Endothelial cell of umbilical vein (primary cell): ENCODE measurements at regions not wholly inside any gene's neighbourhood (a gene's known extent, or its start where the extent isn't known, plus 50 kb on each side); places are given as distances from the start of the nearest gene placed in this dataset.

Experiments
- BruUV-seq: library from RNA; stranded (reverse); fragments of 400-500 nt; replicated peaks from 2 replicates; lab custom pipeline; 2021; lab: Mats Ljungman, UMichigan
- CTCF ChIA-PET: fragments of 300-600, 350-600 bp; sonication (Branson Sonifier 250); formaldehyde crosslinking; loops from one replicate; lab custom pipeline; 2021; ENCODE audit warnings: antibody characterized with exemption, inconsistent platforms; lab: Charles Lee
- POLR2A ChIA-PET: fragments of 300-600, 350-600 bp; sonication (Branson Sonifier 250); formaldehyde crosslinking; loops from one replicate; lab custom pipeline; 2021; ENCODE audit warnings: antibody characterized with exemption, inconsistent platforms; lab: Charles Lee
- DNase-seq: peaks from one replicate; pipeline ENCODE4 v3.0.0-alpha.2; 2011; ENCODE audit warnings: low read depth, low spot score
- FAIRE-seq: peaks from 2 replicates; lab custom pipeline; 2011; peaks lifted over from hg19 to GRCh38; lab: Jason Lieb, UNC
- H2AFZ ChIP-seq: 2 replicates; pipeline ENCODE4 v1.6.0; 2012; ENCODE audit warnings: low read depth, low read length, control low read depth, inconsistent platforms
- H3K27ac ChIP-seq: 2 replicates; pipeline ENCODE4 v1.5.1; 2011; ENCODE audit warnings: low read depth, mild to moderate bottlenecking, control low read depth, low read length, moderate library complexity; ENCODE audit not compliant: insufficient read depth
- H3K27me3 ChIP-seq, 2 experiments: 2 replicates each; pipeline versions ENCODE4 v1.6.0 to v1.6.1; 2011; ENCODE audit warnings: low read length in 2 of 2, mixed read lengths in 1 of 2; ENCODE audit not compliant: control insufficient read depth in 2 of 2, insufficient read depth in 2 of 2
- H3K36me3 ChIP-seq, 2 experiments: 2 replicates in 1 of 2; 3 replicates in 1 of 2; pipeline ENCODE4 v1.5.1; 2011; ENCODE audit warnings: low read length in 2 of 2, mild to moderate bottlenecking in 1 of 2, moderate library complexity in 1 of 2; ENCODE audit not compliant: control insufficient read depth in 2 of 2, insufficient read depth in 2 of 2; ENCODE audit errors: extremely low read depth in 1 of 2
- H3K4me1 ChIP-seq: 3 replicates; pipeline ENCODE4 v1.5.1; 2011; ENCODE audit warnings: mild to moderate bottlenecking, low read length; ENCODE audit not compliant: control insufficient read depth, insufficient read depth; ENCODE audit errors: extremely low read depth
- H3K4me2 ChIP-seq: 2 replicates; pipeline ENCODE4 v1.6.1; 2011; ENCODE audit warnings: low read length, control low read depth, mixed read lengths; ENCODE audit not compliant: insufficient read depth
- H3K4me3 ChIP-seq, 3 experiments: fragments of 200-600 bp in 1 of 3; sonication (generic), shearing (Covaris generic) in 1 of 3; replicated peaks in 1 of 3; 2 replicates each; pipeline ENCODE4 v1.5.1; 2011 to 2016; ENCODE audit warnings: control low read depth in 3 of 3, low read length in 3 of 3, mild to moderate bottlenecking in 2 of 3, inconsistent platforms in 1 of 3, low read depth in 1 of 3, moderate library complexity in 1 of 3; ENCODE audit not compliant: insufficient read depth in 1 of 3
- H3K79me2 ChIP-seq: 2 replicates; pipeline ENCODE4 v1.6.0; 2012; ENCODE audit warnings: low read length, inconsistent platforms; ENCODE audit not compliant: control insufficient read depth, insufficient read depth
- H3K9ac ChIP-seq: replicated peaks from 2 replicates; pipeline ENCODE3; 2011; ENCODE audit warnings: low read length, control low read depth; ENCODE audit not compliant: insufficient read depth; ENCODE audit errors: extremely low read depth
- H3K9me1 ChIP-seq: replicated peaks from 3 replicates; pipeline ENCODE4 v1.6.0; 2011; ENCODE audit warnings: mild to moderate bottlenecking, low read length; ENCODE audit not compliant: control insufficient read depth, insufficient read depth; ENCODE audit errors: extremely low read depth
- H3K9me3 ChIP-seq: replicated peaks from 2 replicates; pipeline ENCODE4 v1.5.1; 2012; ENCODE audit warnings: low read length, inconsistent platforms; ENCODE audit not compliant: control insufficient read depth, insufficient read depth
- H4K20me1 ChIP-seq: replicated peaks from 2 replicates; pipeline ENCODE3; 2011; ENCODE audit warnings: mild to moderate bottlenecking, low read length; ENCODE audit not compliant: control insufficient read depth, insufficient read depth; ENCODE audit errors: extremely low read depth
- EZH2 ChIP-seq: IDR thresholded peaks from 2 replicates; pipeline ENCODE4 v1.6.1; 2012; ENCODE audit warnings: borderline replicate concordance, low read depth, mild to moderate bottlenecking, moderate library complexity, low read length, inconsistent platforms; ENCODE audit not compliant: severe bottlenecking
- FOS ChIP-seq: IDR thresholded peaks from 2 replicates; pipeline ENCODE4 v1.6.1; 2011; ENCODE audit warnings: mild to moderate bottlenecking, low read length, moderate library complexity, borderline replicate concordance; ENCODE audit not compliant: insufficient read depth
- GATA2 ChIP-seq: IDR thresholded peaks from 2 replicates; pipeline ENCODE4 v1.7.0; 2011; ENCODE audit warnings: low read depth, mild to moderate bottlenecking, moderate library complexity, mixed read lengths, low read length; ENCODE audit not compliant: insufficient read length, insufficient read depth
- JUN ChIP-seq: IDR thresholded peaks from 2 replicates; pipeline ENCODE4 v1.6.1; 2011; ENCODE audit warnings: borderline replicate concordance, low read depth; ENCODE audit not compliant: insufficient read length, insufficient read depth
- MAX ChIP-seq: IDR thresholded peaks from 2 replicates; pipeline ENCODE4 v1.6.1; 2011; ENCODE audit not compliant: insufficient read depth, insufficient read length
- MYC ChIP-seq: IDR thresholded peaks from one replicate; pipeline ENCODE4 v1.6.1; 2011; ENCODE audit warnings: mild to moderate bottlenecking, low read depth, low read length
- POLR2A ChIP-seq: IDR thresholded peaks from 2 replicates; pipeline ENCODE4 v1.6.1; 2012; ENCODE audit warnings: low read depth, mild to moderate bottlenecking, control low read depth, low read length
- POLR2AphosphoS5 ChIP-seq: IDR thresholded peaks from 2 replicates; pipeline ENCODE4 v1.6.1; 2012; ENCODE audit warnings: low read depth, mild to moderate bottlenecking, control low read depth, low read length, moderate library complexity; ENCODE audit not compliant: insufficient read depth
- dilution Hi-C: fragments of 300-500 bp; cut with MboI; formaldehyde crosslinking; loops from one replicate; pipeline ENCODE4 v1.15.0; 2019; ENCODE audit warnings: low sequenced_read_pairs; ENCODE audit not compliant: extremely low pct_ligation_motif_present
- intact Hi-C: fragments of 100-400 bp; cut with micrococcal nuclease; formaldehyde crosslinking; loops from one replicate; pipeline ENCODE4 v1.10.0; 2022
- TF ChIP-seq, protein P1 (sequence below), 2 donors: IDR thresholded peaks; 1 replicate in 1 of 2; 2 replicates in 1 of 2; pipeline ENCODE4 v1.5.1; 2011; ENCODE audit warnings: low read length in 2 of 2, mild to moderate bottlenecking in 2 of 2, moderate library complexity in 2 of 2, control low read depth in 1 of 2, inconsistent platforms in 1 of 2, low read depth in 1 of 2; ENCODE audit not compliant: insufficient read depth in 1 of 2; ENCODE audit errors: extremely low read depth in 1 of 2

- Histone ChIP-seq H3K36me3 (no peaks in the 10 kb centered on the region), H3K9ac (no peak overlapping the region), H3K4me2 (no peak overlapping the region), H2AFZ (no peak overlapping the region), H3K9me3 (no peaks in the 10 kb centered on the region), H3K27ac (no peak overlapping the region), H3K9me1 (no peaks in the 10 kb centered on the region), H3K79me2 (no peaks in the 10 kb centered on the region), H3K27me3 (peaks cover 5 to 9% of the 10 kb centered on the region in 2 experiments), H3K4me1 (peaks cover 2% of the 10 kb centered on the region), H4K20me1 (no peaks in the 10 kb centered on the region), H3K4me3 (no peak overlapping the region)
- BruUV-seq: no TSS peak
- no peak for TF ChIP-seq FOS
- TF ChIP-seq MAX: no peak
- no peak for TF ChIP-seq POLR2AphosphoS5
- TF ChIP-seq JUN: no peak
- TF ChIP-seq, protein P1, sequence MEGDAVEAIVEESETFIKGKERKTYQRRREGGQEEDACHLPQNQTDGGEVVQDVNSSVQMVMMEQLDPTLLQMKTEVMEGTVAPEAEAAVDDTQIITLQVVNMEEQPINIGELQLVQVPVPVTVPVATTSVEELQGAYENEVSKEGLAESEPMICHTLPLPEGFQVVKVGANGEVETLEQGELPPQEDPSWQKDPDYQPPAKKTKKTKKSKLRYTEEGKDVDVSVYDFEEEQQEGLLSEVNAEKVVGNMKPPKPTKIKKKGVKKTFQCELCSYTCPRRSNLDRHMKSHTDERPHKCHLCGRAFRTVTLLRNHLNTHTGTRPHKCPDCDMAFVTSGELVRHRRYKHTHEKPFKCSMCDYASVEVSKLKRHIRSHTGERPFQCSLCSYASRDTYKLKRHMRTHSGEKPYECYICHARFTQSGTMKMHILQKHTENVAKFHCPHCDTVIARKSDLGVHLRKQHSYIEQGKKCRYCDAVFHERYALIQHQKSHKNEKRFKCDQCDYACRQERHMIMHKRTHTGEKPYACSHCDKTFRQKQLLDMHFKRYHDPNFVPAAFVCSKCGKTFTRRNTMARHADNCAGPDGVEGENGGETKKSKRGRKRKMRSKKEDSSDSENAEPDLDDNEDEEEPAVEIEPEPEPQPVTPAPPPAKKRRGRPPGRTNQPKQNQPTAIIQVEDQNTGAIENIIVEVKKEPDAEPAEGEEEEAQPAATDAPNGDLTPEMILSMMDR (IDR thresholded peaks at IDR 0.05; ENCODE audit: extremely low read depth in 1 of 2, insufficient read depth in 1 of 2, low read depth in 1 of 2, low read length in 2 of 2): no peak
- TF ChIP-seq EZH2: no peak
- TF ChIP-seq POLR2A: no peak
- TF ChIP-seq GATA2: no peak
- no peak for TF ChIP-seq MYC
- intact Hi-C loops: no loop called here
- dilution Hi-C loops: no loop called here
- FAIRE-seq: no peak
- ChIA-PET CTCF (interaction anchor here (0.9 to 2.1 kb wide), 3 partner anchors 15 to 366 kb away, joined by 3 to 6 read pairs (median 5); partner anchors contain the start of genes GPX8 and SNX18), POLR2A (no interaction called here)
- DNase-seq: no peak
These were observed 102.6 kb downstream of the ESM1 start for GRCh38 chr5:54882841-54883240.
